ENCODE measurements at regions not wholly inside any gene's neighbourhood (a gene's known extent, or its start where the extent isn't known, plus 50 kb on each side); places are given as distances from the start of the nearest gene placed in this dataset.

DNA sequence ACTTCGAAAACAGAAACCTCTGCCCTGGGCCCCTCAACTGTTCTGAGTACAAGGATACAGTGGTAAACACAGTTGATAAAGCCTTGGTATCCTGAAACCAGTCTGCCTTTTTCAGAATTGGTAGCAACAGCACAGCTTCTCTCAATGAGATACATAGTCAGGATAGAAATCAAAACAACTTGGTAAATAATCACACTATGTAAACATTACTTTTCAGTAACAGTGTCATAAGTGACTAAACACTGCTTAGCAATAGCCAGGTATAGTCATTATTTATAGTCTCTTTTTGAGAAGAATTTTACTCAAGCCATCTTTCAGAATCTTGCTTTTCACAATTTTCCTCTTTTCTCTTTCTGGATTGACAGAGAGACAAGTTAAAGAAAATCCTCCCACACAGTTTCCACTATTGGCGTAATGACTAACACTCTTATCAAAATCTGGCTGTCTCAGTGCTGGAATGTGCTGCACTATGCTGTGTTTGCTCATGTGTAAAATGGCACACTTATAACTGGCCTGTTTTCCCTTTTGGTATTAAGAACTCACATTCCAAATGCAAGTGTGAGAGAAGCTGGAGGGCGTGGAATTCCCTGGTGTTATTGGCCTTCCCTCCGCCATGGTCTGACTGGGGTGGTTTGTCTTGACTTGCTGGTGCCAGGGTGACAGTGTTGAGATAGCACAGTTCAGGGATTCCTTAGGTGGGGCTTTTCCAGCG is 368.8 kb downstream of the TDRD3 start:
- no peak for DNase-seq (ENCODE audit: low read depth)

DNA sequence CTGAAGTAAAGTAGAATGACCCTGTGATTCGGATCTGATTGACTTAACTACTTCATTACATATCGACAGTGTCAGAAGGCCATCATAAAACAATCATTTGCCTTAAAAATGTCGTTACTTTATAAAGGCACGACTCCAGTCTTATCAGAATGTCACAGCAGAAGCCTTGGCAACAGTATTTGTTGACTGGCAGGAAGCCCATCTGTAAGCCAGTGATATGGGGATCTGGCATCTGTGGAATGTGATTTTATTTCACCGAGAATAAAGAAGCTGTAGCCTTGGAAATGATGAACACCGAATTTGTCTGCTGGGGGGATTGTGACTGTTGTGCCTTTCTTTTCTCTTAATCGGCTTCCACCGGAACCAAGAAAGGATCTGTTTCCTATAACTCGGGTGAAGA is 362.5 kb downstream of the TDRD3 start:
- DNase-seq (ENCODE audit: low read depth), result no peak

DNA sequence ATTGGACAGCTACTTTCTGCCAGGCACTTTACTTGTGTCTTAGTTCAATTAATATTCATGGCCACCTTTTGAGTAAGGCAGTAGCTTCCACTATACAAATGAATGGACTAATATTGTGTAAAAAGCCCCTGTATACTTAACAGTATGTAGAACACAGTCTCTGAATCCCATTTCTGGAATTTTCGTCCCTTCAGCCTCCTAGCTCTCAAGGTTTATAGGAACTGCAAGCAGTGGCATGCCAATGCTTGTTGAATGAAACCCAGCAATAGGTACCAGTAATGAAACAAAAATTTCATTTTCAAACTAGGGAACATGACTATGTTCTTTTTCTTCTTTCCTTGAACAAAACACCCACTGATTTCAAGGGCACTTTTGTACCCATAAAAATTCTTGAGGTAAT is 361.6 kb downstream of the TDRD3 start:
- no peak for DNase-seq (ENCODE audit: low read depth)

DNA sequence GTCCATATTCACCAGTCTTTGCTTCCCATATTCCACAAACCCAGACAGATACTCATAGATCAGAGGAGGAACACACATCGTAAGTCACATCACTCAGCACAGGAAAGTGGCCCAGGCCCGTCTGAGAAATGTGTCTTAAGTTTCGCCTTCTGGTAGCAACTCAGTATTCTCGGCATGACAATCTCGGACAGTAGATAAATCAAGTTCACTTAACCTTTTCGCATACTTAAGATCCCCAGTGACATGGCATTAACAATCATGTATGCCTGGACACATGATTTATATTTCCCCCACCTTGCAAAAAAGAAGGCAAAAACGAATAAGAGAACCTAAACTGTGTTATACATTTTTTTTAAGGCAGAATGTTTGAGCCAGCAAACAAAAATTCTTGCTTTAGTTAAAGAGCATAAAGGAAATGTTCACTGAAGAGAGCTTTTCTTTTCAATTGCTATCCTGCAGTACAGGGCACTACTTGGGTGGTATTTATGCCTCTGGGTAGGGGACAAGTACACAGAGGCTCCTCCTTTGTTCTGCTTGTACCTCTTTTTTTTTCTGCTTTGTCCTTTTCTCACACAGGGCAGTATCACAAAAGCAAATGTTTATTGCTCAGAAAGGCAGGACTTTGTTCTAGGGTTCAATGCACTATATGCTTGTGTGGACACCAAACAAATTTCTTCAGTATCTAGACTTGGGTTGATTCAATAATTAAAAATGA is 360.6 kb downstream of the TDRD3 start:
- no peak for DNase-seq (ENCODE audit: low read depth)

DNA sequence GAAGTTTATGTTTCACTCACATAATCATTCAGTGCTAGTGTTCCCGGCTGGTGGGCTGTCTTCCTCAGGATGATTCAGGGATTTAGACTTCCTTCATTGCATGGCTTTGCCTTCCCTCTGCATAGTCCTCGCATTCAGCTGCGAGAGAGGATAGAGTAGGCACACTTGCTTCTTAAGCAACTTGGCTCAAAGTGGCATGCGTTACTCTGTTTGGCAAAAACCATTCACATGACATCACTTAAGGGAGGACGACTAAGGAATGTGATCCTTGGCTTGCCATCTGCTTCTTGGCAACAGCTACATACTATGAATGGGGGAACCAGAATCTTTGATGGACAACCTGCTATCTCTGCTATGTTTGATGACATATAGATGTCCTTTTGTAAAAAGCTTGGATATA is 359.3 kb downstream of the TDRD3 start:
- no peak for DNase-seq (ENCODE audit: low read depth)

DNA sequence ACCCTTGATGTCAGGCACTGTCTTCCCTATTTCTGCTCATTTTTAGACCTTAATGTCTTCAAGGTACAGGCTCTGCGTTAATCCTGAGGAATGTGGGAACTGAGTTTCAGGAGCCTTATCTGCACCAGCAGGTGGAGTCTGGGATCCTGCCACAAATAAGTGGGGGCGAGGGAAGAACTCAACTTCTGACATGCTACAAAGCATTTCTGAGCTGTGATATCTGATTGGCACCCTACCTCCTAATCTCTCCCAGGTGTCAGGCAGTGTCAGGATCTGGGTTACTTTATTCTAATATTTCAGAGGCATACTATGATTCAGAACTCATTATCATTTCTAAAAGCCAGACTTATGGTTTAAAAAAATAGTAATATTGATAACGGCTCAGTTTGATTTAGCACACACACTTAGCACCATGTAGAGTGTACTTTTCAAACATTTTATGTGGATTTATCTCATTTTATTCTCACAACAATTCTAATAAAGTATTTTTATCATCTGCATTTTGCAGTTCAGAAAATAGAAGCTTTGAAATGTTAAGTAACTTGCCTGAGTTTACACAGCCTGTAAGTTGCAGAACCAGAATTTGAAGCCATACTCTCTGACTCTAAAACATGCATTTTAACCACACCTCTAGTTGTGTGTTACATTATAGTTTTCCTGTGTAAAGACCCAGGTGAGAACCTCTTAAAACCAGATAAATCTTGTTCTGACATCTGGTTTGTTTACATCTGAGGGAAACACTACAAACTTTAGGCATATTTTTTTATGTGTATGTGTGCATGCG is 358.6 kb downstream of the TDRD3 start:
- no peak for DNase-seq (ENCODE audit: low read depth)

DNA sequence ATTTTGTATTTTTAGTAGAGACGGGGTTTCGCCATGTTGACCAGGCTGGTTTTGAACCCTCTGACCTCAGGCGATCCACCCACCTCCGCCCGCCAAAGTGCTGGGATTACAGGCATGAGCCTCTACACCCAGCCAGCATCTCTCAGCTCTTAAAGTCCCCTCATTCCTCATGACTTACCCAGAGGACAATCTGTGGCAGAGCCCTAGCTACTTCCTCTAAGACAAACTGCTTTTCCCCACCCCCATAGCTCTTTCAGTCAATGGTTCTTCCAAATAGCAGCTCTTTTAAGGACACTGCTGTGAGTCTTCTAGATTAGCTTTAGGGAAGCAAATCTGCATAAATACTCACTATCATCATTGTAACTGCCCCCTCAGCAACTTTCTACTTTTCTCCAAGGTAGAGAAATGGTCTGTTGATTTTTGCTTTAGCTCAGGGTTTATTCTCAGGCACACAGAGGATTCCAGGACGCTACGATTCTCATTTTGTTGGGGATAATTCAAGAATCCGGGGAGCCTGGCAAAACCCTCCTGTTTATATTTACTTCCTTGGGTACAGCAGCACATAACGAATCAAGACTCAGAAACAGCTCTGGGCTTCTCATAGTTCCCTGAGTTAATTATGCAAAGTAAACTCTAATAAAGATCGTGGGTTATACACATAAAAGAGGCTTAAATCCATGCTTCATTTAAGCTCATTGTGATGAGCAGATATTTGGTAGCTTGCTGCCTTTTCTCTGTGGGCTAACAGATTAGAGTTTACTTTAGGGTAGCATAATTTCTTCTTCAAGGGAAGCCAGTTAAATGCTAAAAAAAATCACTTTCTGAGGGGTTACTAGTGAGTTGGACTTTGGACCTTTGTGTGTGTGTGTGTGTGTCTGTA is 357.4 kb downstream of the TDRD3 start:
- no peak for DNase-seq (ENCODE audit: low read depth)

DNA sequence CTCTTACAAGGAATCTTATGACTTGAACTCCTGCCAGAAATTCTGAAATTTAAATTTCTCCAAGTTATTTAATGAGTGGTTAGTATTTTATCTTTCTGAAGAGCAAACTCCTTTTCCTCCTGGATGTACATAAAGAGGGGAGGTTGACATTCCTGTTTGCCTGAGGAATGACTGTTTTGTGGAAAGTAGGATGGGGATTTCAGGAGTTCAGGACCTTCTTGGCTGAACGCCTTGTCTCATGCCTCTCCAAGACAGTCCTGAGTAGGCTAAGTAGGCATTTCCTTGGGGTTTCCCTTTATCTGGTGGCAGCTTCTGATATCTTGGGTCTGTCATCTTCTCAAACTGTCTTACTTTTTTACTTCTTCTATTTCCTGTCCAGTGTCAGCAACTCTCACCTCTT is 356.6 kb downstream of the TDRD3 start:
- no peak for DNase-seq (ENCODE audit: low read depth)

DNA sequence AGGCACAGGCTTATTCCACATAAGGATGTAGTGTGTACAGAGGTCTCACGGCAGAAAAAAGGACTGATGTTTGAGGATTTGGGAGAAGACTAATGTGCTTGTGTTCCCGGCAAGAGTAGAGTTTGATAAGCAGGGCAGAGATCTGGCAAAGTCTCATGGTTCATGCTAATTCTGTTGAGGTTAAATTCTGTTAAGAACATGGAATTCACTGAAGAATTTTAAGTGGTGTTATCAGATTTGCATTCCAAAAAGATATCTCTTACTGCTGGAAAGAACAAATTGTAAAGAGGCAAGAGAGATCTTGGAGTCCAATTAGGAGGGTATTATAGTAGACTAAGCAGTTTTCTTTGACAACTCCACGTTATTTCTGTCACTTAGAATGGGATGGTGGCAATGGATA is 348.3 kb downstream of the TDRD3 start:
- DNase-seq (ENCODE audit: low read depth), result no peak

DNA sequence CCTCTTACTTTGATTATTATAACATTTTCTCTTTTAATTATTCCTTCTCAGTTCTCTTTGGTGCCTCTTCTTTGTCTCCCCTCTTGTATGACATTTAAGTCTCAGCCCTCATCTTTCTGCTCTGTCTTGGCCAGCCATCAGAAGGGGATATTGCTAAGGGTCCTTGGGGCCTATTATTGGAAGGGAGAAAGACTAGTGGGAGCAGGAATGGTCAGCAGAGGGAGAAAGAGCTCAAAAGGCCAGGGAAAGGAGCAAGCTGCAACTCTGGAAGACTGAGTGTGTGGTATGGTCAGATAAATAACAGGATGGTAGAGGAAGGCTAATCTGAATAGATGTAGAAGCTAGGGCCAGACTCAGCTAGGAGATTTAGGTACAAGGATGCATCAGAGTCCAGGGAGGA is 336.9 kb downstream of the TDRD3 start:
- no peak for DNase-seq (ENCODE audit: low read depth)

DNA sequence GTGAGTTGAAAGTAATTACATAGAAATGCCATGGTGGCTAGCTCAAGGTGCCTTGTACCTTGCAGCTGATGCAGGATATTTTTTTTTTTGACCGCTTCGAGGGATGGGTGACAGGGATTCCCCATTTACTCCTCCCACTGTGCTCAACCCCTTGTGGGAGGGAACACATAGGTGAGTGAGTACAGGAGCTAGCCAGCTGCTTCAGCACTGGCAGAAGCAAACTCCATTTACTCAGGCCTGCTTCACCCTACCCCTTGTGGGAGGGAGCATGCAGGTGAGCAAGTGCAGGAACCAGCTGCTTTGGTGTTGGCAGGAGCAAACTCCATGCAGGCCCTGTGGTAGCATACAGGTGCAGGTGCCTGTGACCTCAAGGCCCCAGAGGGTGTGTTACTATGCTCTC is 330.1 kb downstream of the TDRD3 start:
- no peak for DNase-seq (ENCODE audit: low read depth)

DNA sequence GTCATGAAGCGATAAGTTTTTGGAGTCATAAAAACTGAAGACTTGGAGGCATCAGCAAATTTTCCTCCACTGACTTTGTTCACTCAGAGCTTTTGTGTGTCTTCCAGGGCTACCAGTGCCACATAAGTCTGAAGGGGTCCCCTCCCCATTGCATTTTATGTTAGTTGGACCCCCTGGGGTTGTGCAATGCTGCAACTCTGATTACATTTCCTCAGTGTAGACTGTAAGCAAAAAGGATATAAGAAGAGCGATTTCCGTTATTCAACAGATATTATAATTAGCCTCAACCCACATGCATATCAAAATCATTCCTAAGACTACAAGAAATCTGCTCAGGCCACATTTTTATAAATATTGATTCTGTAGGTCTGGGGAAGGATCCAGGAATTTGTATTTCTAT is 324.0 kb downstream of the TDRD3 start:
- DNase-seq (ENCODE audit: low read depth), result no peak

DNA sequence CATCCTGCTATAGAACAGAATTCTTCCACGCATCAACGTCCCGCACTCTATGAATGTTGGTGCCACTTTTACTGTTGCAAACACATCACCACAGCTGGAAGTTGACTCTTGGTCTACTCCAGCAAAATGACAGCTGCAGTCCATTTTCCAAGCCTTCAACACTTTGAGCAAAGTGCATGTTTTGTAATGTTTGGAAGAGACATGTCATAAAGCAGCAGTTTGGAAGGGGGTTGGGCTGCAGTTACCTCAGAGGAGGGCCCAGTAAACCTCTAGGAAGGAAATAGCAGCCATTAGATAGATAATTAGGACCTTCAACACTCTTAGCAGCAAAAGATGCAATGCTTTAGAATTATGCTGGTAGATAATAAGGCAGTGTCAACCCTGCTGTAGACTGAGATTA is 323.6 kb downstream of the TDRD3 start:
- no peak for DNase-seq (ENCODE audit: low read depth)

DNA sequence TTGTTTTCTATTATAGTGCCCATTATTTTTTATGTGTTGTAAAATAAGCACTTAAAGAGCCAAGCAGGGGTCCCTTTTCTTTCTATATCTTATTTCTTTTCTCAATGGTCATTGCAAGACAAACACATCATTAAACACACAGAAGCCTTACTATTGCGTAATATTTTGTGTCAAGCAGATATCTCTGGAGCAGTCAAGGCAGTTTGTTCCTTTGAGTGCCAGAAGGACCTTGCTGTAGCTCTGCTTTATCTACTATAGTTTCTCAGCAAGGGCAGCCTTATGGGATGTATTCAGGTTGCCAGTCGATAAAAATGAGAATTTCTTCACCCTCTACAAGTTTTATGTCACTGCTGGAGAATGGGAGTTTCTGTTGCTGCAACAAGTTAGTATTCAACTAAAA is 319.3 kb downstream of the TDRD3 start:
- DNase-seq (ENCODE audit: low read depth), result no peak

DNA sequence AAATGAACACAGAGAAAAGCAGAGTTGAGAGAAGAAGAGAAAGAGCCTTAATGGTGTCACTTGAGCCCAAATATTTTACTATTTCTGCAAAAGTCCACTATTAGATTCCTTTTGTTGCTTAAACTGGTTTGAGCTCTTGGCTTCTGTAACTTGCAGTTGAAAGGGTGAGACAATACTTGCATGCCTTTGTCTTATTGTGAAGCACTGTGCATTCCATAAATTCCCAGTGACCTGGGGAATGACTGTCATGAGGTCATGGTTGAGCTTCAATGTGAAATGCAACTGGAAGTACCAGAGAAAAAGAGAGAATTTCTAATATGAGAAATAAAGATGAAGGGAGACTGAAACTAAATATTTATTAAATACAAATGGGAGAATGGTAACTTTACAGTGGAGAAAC is 310.9 kb downstream of the TDRD3 start:
- DNase-seq (ENCODE audit: low read depth), result no peak

DNA sequence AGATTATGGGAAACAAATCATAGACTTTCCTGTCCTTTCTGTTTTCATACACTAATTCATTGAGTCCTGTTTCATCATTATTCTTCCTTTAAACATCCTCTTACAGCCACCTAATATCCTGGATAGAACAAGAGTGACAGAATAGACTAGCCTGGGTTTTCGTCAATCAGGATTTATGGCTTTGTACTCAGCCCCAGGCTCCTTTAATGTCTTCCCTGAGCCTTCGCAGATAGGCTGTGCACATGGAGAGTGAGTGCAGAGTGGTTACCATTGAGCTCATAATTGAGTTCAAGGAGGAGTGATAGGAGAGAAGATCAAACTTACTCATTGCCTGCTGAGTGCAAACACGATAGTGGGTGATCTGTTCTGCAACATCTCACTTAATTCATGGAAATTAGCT is 304.9 kb downstream of the TDRD3 start:
- no peak for DNase-seq (ENCODE audit: low read depth)

DNA sequence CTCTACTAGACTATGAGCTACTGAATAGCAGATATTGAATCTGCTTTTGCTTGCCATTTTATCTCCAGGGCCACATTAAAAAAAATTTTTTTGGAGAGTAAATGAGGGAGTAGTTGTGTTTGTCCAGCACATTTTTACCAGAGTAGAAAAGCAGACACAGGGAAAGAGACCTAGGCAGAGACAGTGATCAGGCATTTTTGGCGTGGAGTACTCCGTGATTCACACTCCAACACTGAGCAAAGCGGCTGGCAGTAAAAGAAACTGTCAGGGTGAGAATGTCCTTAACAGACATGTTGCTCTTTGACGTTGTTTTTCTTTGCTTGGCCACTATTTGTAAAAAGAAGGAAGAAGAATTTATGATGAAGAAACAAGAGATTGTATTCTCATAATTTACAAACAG is 304.0 kb downstream of the TDRD3 start:
- no peak for DNase-seq (ENCODE audit: low read depth)

DNA sequence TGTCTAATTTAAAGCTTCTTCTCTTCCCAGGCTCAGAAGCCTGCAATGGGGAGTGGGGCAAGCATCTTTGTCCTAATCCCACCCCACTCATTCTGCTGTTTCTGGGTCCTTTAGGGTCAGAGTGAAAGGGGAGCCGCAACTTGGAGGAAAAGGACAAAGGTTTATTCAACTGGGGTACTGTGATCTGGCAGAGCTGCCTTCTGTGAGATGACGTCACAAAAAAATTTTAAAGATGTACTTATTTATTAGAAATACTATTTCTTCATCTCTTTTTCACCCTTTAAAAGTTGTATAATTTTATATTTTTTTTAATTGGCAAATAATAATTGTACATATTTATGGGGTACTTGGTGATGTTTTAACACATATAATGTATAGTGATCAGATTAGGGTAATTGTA is 302.6 kb downstream of the TDRD3 start:
- DNase-seq (ENCODE audit: low read depth), result no peak

DNA sequence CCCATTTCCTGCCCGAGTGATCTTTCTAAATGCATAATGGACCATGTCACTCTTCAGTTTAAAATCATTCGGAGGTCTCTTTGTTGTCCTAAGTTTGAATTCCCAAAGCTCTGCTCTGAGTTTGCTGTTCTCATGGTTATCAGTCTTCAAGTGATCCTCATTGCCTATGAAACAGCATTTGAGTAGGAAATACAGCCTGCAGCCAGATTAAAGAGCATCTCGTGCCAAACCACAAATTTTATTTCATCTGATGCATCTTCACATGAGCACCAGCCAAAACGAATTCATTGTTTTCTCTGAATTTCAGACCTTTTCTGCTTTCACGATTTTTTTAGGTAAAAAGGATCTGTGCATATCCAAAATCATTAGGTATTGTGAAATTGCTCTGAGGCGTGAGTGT is 299.6 kb downstream of the TDRD3 start:
- DNase-seq (ENCODE audit: low read depth), result no peak

DNA sequence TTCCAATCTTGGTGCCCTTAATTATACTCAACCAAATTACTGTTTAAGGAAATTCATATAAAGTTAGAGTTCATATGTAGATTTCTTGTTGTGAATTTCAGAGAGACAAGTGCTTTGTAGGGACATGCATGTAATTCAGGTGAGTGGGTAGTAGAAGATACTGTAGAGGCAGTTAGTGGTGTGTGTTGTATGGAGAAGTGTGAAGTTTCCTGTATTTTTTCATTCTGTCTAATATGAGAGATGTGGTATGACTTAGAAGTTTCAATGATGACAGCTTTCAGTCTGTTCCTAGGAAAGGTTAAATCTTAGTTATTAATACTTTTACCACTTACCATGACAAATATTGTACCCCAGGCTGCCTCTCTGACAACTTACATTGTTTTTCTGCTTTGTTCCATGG is 294.2 kb downstream of the TDRD3 start:
- DNase-seq (ENCODE audit: low read depth), result no peak

DNA sequence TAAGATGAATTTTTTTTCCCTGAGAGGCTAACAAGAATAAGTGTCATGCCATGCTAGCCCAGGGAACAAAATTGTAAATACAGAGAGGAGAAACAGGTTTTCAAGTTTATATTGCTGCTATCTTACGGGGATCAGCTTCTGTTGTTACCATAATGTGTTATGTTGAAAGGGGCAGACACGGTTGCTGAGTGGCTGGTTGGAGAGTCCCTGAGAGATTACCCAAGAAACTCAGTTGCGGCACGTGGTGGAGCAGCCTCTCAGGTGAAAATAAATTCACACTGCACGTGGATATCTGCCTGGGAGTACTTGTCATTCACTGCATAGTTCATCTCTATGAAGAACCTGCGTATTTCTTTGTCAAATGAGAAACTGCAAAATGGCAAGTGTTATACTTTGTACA is 293.6 kb downstream of the TDRD3 start:
- DNase-seq (ENCODE audit: low read depth), result no peak

DNA sequence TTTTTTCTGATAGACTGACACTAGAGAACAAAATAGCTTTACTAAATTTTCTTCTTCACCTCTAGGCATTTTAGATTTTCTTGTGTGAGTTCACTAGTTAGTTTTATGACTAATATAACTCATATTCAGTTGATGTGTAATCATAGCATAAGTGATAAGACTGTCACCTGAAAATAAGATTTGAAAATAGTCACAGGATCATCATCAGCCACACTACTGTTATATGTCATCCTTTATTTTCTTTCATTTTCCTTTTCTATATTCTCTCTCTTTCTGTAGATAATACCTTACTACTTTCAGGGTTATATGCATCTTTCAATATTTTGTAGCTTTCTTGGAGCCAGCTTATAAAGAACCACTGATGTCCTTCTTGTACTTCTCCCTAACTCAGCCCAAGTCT is 292.6 kb downstream of the TDRD3 start:
- DNase-seq (ENCODE audit: low read depth), result no peak

All from ELR (cell line).